ENCODE measurements at regions not wholly inside any gene's neighbourhood (a gene's known extent, or its start where the extent isn't known, plus 50 kb on each side); places are given as distances from the start of the nearest gene placed in this dataset.

DNA sequence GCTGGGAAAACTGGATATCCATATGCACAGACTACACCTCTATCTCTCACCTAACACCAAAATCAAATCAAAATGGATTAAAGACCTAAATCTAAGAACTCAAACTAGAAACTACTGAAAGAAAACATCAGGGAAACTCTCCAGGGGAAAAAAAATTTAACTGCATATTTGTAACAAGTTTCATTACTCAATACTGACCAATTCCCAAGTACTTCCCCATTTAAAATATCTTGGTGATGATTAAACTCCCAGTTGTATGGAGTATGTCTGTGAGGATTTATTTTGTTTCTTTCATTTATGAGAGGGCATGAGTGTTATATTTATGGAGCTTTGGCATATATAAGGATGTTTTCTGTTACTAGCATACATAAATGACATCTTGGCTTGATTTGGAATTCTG is 112.3 kb upstream of the IL15 start:
- Mint-ChIP-seq H3K4me3 (ENCODE audit: low read depth) (no peak overlapping the region), H3K36me3 (ENCODE audit: insufficient read depth) (no peaks in the 10 kb centered on the region), H3K4me1 (ENCODE audit: low read depth) (no peaks in the 10 kb centered on the region), H3K9me3 (ENCODE audit: low read depth) (peaks cover 13% of the 10 kb centered on the region), H3K27me3 (no peaks in the 10 kb centered on the region), H3K27ac (no peak overlapping the region)
- TF ChIP-seq, protein P1, sequence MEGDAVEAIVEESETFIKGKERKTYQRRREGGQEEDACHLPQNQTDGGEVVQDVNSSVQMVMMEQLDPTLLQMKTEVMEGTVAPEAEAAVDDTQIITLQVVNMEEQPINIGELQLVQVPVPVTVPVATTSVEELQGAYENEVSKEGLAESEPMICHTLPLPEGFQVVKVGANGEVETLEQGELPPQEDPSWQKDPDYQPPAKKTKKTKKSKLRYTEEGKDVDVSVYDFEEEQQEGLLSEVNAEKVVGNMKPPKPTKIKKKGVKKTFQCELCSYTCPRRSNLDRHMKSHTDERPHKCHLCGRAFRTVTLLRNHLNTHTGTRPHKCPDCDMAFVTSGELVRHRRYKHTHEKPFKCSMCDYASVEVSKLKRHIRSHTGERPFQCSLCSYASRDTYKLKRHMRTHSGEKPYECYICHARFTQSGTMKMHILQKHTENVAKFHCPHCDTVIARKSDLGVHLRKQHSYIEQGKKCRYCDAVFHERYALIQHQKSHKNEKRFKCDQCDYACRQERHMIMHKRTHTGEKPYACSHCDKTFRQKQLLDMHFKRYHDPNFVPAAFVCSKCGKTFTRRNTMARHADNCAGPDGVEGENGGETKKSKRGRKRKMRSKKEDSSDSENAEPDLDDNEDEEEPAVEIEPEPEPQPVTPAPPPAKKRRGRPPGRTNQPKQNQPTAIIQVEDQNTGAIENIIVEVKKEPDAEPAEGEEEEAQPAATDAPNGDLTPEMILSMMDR (IDR thresholded peaks at IDR 0.05; ENCODE audit: unreplicated experiment) = no peak
- no peak for DNase-seq (ENCODE audit: low spot score, unreplicated experiment)

DNA sequence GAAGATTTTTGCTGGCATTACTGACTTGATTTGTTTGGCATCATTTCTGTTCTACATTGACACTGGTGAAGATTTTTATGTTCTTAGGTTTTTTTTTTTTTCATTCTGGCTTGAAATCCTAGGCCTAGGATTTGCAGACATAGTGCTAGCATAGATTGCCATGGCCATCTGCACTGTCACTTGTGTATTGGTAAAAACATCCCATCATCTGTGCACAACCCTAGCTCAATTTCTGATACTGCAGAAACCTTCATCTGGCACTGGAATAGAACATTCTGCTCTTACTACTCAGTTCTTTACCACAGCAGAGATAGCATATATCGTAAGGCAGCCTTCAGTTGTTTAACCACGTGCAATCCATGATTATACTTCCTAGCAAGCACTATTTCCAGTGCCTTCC is 111.5 kb upstream of the IL15 start:
- Mint-ChIP-seq H3K27me3 (no peaks in the 10 kb centered on the region), H3K36me3 (ENCODE audit: insufficient read depth) (no peaks in the 10 kb centered on the region), H3K27ac (no peak overlapping the region), H3K9me3 (ENCODE audit: low read depth) (peaks cover 13% of the 10 kb centered on the region), H3K4me3 (ENCODE audit: low read depth) (no peak overlapping the region), H3K4me1 (ENCODE audit: low read depth) (no peaks in the 10 kb centered on the region)
- TF ChIP-seq, protein P1 (IDR thresholded peaks at IDR 0.05; ENCODE audit: unreplicated experiment) = no peak
- no peak for DNase-seq (ENCODE audit: low spot score, unreplicated experiment)

DNA sequence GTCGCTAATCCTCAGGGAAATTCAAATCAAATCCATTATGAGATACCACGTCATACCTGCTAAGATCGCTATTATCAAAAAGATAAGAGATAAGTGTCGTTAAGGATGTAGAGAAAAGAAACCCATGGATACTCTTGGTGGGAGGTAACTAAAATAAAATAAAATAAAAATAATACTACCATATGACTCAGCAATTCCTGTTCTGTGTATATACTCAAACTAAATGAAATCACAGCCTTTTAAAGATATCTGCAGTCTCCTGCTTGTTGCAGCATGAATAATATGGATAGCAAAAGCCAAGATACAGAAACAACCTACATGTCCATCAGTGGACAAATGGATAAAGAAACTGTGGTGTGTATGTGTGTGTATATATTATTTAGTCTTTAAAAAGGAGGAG is 105.8 kb upstream of the IL15 start:
- Mint-ChIP-seq H3K27ac (no peak overlapping the region), H3K9me3 (ENCODE audit: low read depth) (peaks cover 33% of the 10 kb centered on the region), H3K36me3 (ENCODE audit: insufficient read depth) (no peaks in the 10 kb centered on the region), H3K4me1 (ENCODE audit: low read depth) (no peaks in the 10 kb centered on the region), H3K4me3 (ENCODE audit: low read depth) (no peak overlapping the region), H3K27me3 (no peaks in the 10 kb centered on the region)
- no peak for DNase-seq (ENCODE audit: low spot score, unreplicated experiment)
- TF ChIP-seq, protein P1 (IDR thresholded peaks at IDR 0.05; ENCODE audit: unreplicated experiment) = no peak

DNA sequence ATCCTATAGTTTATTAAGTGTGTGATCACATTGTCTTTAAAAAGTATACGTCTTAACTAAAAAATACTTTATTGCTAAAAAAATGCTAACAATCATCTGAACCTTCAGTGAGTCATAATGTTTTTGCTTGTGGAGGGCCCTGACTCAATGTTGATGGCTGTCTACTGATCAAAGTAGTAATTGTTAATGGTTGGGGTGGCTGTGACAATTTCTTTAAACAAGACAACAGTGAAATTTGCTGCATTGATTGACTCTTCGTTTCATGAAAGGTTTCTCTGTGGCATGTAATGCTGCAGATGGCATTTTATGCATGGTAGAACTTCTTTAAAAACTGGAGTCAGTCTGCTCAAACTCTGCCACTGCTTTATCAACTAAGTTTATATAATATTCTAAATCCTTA is 101.4 kb upstream of the IL15 start:
- Mint-ChIP-seq H3K27ac (no peak overlapping the region), H3K27me3 (no peaks in the 10 kb centered on the region), H3K4me3 (ENCODE audit: low read depth) (no peak overlapping the region), H3K36me3 (ENCODE audit: insufficient read depth) (peaks cover 5% of the 10 kb centered on the region), H3K9me3 (ENCODE audit: low read depth) (peaks cover 40% of the 10 kb centered on the region), H3K4me1 (ENCODE audit: low read depth) (no peaks in the 10 kb centered on the region)
- TF ChIP-seq, protein P1 (IDR thresholded peaks at IDR 0.05; ENCODE audit: unreplicated experiment) = no peak
- no peak for DNase-seq (ENCODE audit: low spot score, unreplicated experiment)

DNA sequence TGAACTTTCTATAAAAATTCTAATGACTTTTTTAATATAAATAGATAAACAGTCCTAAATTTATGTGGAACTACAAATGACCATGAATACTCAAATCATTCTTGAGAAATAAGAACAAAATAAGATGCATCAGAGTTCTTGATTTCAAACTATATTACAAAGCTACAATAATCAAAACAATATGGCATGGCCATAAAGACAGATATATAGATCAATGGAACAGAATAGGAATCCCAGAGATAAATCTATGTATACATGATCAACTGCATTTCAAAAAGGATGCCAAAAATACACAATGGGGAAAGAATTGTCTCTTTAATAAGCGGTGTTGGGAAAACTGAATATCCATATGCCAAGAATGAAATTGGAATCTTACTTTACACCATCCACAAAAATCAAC is 98.4 kb upstream of the IL15 start:
- TF ChIP-seq, protein P1 (IDR thresholded peaks at IDR 0.05; ENCODE audit: unreplicated experiment) = no peak
- DNase-seq (ENCODE audit: low spot score, unreplicated experiment) = no peak
- Mint-ChIP-seq H3K27ac (no peak overlapping the region), H3K27me3 (no peaks in the 10 kb centered on the region), H3K4me3 (ENCODE audit: low read depth) (no peak overlapping the region), H3K4me1 (ENCODE audit: low read depth) (no peaks in the 10 kb centered on the region), H3K9me3 (ENCODE audit: low read depth) (peaks cover 32% of the 10 kb centered on the region), H3K36me3 (ENCODE audit: insufficient read depth) (peaks cover 5% of the 10 kb centered on the region)

Data from progenitor cell of endocrine pancreas (in vitro differentiated cells).